HG03060 (cell line): ENCODE measurements at regions not wholly inside any gene's neighbourhood (a gene's known extent, or its start where the extent isn't known, plus 50 kb on each side); places are given as distances from the start of the nearest gene placed in this dataset.

ENCODE experiments used
- ATAC-seq: cut with Tn5 transposase; IDR thresholded peaks from one replicate; pipeline ENCODE4 v1.9.1; 2021; ENCODE audit warnings: low read depth, moderate number of reproducible peaks; ENCODE audit not compliant: unreplicated experiment

DNA sequence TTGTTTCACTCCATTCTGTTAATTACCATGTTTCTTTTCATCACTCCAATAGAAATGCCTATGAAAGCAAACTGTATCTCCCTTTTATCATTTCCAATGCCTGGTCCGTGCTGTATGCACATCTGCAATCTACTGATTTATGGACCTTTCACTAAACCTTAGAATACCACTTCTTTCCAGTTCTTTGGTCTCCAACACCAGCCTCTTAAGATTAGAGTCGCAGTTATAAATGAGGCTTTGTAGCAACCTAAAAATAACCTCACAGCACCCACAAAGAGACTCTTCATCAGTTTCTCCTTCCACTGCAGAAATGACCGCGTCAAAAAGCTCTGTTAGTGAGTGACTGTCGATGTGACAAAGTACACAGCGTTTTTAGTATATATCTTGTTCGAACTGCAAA, 282.6 kb downstream of the ADGRA3 start:
- ATAC-seq = no peak

DNA sequence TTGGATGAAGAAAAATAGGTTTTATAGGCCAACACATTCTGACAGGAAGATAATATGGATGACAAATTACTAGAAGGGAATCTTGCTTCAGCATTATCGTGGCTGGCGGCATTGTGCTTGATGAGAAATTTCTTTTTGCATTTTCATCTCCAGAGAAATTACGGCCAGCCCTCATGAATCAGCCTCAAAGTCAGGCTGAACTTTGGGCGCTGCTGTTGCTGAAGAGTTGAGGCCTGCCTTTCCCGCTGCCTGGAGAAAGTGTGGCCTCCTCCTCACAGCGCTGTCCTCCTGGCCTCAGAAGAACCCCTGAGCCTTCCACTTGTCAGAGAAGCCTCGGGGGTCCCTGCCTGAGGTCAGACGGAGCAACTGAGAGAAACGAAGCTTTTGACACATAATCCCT, 272.4 kb upstream of the KCNIP4 start:
- ATAC-seq = no peak

DNA sequence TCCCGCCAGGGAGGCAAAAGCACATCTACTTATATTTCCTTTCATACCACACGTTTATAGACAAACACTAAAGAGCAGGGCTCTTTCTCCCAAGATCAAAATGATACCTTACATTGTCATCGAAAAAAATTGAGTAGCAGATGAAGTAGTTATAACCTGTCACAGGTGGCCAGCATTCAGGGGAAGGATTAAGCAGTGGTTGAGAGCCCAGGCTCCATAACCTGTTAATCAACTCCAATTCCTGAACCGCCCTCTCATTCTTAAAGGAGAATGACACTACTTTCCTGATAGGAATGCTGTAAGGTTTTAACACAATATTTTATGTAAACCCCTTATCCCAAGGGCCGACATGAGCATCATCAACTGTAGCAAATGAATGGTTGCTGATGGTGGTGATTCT, 268.9 kb upstream of the KCNIP4 start:
- ATAC-seq = no peak

- ATAC-seq = no peak
Observed at GRCh38 chr4:22216278-22216677, 267.7 kb upstream of the KCNIP4 start.

DNA sequence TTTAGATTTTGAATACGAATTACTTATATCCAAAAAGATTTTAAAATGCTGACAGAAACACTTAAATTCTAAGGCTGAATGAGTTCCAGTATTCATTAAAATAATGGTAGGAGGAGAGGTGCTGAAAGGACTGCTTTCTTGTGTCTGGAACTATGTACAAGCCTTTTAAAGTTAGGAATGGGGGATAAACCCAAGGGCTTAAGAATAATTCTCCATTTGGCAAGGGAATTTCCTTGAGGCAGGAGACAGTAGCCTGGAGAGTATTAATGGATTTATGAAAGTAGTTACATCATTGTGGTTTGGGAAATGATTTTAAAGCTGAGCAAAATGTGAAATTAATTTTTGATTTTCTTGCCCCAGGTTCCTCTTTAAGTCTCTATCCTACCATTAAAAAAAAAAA, 266.5 kb upstream of the KCNIP4 start:
- no peak for ATAC-seq

GRCh38 chr4:22203711-22204011, 255.1 kb upstream of the KCNIP4 start:
- no peak for ATAC-seq

- no peak for ATAC-seq
Observed at GRCh38 chr4:22202975-22203710, 254.6 kb upstream of the KCNIP4 start.

- ATAC-seq = no peak
Observed at GRCh38 chr4:22202246-22202974, 253.8 kb upstream of the KCNIP4 start.

DNA sequence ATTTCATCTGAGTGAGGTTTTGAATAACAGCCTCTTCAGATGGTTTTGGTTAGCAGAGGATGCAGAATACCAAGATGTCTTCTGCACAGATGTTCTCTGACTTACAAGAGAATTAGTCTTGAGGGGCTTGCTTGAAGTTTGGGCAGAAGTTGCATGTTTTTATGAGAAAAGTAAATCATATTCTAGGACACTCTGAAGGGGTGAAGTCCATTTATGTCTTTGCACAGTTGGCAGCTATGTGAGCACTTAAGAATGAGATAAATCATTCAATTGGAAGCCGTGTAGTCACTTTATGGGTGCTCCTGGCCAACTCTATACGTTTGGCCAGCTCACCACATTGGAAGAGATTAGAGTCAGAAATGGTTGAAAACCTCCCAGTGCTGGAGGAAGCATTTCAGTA, 252.7 kb upstream of the KCNIP4 start:
- ATAC-seq = no peak

DNA sequence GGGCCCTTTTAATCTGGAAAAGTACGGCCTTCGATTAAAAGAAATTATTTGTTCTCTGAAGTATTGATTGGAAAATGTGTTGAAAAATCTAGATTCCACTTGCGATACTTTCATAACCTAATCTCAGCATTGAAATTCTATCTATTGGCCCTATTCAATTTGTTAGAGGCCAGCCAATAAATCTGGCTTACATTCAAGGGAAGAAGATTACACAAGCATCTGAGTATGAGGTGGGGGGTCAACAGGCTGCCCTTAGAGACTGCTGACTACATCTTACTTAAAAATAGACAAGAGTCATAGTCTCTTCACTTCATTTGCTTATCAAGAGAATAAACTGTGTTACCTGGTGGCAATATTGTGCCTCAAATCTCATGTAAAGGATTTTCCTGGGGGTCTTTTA, 248.0 kb upstream of the KCNIP4 start:
- no peak for ATAC-seq

DNA sequence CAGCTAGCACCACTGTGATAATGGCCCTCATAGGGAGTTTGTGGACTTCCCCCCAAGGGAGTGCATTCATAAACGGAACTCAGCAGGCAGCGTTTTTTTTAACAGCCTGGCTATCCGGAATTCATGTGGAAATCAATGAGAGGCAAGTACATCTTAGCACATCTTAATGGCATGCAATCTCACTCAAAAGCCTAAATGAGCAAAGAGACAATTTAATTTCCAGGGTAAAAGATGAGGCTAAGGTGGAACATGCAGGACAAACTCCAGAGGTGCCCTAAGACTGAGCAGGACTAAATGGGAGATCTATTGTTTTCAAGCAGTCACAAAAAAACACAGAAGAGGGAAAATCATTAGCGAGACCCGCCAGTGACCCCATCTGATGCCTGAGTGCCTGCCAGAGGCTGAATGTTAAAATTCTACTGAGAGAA, 243.5 kb upstream of the KCNIP4 start:
- no peak for ATAC-seq

- no peak for ATAC-seq
Observed at GRCh38 chr4:22191565-22191964, 243.0 kb upstream of the KCNIP4 start.

GRCh38 chr4:22190855-22191254, 242.3 kb upstream of the KCNIP4 start:
- no peak for ATAC-seq

GRCh38 chr4:22187203-22187820, 238.7 kb upstream of the KCNIP4 start:
- no peak for ATAC-seq

- no peak for ATAC-seq
Observed at GRCh38 chr4:22181736-22182135, 233.2 kb upstream of the KCNIP4 start.

- no peak for ATAC-seq
Observed at GRCh38 chr4:22179124-22179874, 230.7 kb upstream of the KCNIP4 start.

DNA sequence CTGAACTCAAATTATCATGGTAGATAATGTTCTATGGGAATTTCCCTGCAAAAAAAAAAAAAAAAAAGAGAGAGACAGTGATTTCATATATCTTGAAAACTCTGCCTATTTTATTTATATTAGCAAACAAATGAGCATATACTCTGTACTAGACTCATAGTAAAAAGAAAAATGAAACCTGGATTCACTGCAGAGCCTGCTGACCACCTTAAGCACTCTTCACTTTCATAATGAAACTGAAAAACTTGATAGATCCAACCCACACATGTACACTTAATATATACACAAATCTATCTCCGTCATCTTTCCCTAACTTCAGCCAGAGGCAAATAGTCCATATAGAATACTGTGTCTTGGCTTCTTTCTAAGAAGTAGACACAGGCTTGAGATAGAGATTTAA, 226.1 kb upstream of the KCNIP4 start:
- no peak for ATAC-seq

DNA sequence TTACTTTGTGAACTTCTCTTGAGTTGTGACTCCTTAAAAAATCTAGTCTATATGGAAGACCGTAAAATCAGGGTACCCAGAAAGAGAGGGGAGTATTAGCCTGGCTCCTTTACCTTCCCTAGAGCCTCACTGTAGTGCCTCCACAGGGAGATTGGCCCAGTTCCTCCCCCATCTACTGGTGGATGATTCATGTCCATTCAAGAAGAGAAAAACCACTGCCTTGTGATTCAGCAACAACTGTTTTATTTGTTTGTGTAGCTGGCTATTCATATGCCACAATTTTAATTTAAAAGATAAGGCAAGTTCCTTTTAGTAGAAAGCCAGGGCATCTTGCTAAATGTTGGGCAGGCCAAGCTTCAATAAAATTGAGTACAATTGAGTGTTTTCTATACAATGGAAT, 221.8 kb upstream of the KCNIP4 start:
- no peak for ATAC-seq

DNA sequence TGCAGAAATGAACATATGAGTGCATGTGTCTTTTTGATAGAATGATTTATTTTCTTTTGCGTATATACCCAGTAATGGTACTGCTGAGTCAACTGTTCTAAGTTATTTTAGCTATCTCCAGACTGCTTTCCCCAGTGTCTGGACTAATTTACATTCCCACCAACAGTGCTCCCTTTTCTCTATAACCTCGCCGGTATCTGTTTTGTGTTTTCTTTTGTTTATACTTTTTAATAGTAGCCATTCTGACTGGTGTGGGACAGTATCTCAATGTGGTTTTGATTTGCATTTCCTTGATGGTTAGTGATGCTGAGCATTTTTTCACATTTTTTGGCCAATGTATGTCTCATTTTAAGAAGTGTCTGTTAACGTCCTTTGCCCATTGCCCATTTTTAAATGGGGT, 218.6 kb upstream of the KCNIP4 start:
- no peak for ATAC-seq

GRCh38 chr4:22162454-22162853, 213.9 kb upstream of the KCNIP4 start:
- ATAC-seq = no peak

DNA sequence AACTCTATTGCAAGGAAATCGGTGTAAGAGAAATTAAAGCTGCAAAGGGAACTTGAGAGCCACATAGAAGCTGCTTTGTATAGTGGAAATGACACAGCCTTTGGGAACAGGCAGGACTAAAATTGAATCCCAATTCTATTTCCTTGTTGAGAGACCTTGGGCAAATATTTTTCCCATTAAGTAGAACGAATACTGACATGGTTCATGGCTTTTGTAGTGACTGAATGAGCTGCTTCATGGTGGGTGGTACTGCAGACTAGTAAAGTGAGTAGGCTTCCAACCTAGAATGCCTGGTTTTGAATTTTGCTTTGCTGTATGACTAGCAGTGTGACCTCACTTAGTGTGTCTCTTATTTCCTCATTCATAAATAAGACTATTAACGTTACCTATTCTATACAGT, 182.2 kb upstream of the KCNIP4 start:
- no peak for ATAC-seq
